Nephron progenitor cell (in vitro differentiated cells): ENCODE measurements at regions not wholly inside any gene's neighbourhood (a gene's known extent, or its start where the extent isn't known, plus 50 kb on each side); places are given as distances from the start of the nearest gene placed in this dataset.

Source experiments
- DNase-seq: peaks from one replicate; pipeline ENCODE4 v3.0.0; 2021
- H3K27ac Mint-ChIP-seq: 2 replicates; pipeline ENCODE4 v1.8.0; 2021; ENCODE audit warnings: mild to moderate bottlenecking, moderate library complexity, mixed read lengths
- H3K27me3 Mint-ChIP-seq: 2 replicates; pipeline ENCODE4 v1.8.0; 2021; ENCODE audit warnings: mild to moderate bottlenecking, low read depth, mixed read lengths; ENCODE audit not compliant: poor library complexity
- H3K36me3 Mint-ChIP-seq: 2 replicates; pipeline ENCODE4 v1.8.0; 2021; ENCODE audit warnings: low read depth, mixed read lengths
- H3K4me1 Mint-ChIP-seq: 2 replicates; pipeline ENCODE4 v1.8.0; 2021; ENCODE audit warnings: mixed read lengths
- H3K4me3 Mint-ChIP-seq: 2 replicates; pipeline ENCODE4 v1.8.0; 2021; ENCODE audit warnings: mild to moderate bottlenecking, moderate library complexity, mixed read lengths
- H3K9me3 Mint-ChIP-seq: 2 replicates; pipeline ENCODE4 v1.8.0; 2021; ENCODE audit warnings: mild to moderate bottlenecking, moderate library complexity, mixed read lengths
- CTCF ChIP-seq: fragments of 200-600 bp; sonication (generic); IDR thresholded peaks from 2 replicates; pipeline ENCODE4 v1.5.0; 2021; ENCODE audit warnings: antibody characterized with exemption

DNA sequence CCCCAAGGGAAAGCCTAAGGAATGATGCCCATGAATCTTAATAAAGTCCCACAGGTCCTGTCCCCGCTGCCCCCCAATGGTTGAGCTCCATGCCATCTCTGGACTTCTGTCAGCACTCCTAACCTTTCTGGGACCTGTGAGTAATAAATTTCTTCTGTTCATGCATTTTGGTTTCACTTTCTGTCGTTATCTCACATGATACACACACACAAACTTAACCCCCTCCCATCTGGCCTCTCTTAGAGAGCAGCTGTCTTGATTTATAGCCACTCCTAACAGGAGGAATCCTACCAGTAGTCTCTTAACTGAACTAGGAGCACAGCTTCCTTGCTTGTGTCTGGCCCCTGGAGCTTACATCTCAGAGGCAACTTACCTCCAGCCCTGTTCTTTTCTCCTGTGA lies 82.7 kb upstream of the SELENOK start:
- H3K4me3 Mint-ChIP-seq, result no peak overlapping the region

DNA sequence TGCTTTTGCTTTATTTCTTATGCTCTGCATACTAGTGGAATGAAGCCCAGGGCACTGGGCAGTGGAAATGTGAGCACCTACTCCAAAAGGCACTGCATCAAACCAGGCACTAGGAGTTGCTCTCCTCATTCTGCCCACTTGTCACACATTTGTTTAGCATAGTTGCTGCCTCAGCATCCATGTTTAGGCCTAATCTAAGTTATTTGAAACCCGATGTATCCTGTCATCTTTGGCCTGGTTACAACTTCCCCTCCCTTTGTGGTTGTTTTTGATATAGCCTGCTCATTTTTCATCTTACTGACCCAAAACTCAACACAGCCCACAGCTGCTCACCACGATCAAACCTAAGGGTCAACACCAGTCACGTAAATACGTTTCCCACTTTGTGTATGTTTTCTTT lies 82.2 kb upstream of the SELENOK start:
- no peak for TF ChIP-seq CTCF
- H3K4me3 Mint-ChIP-seq, result no peak overlapping the region
- peaks cover 2% of the 10 kb centered on the region for H3K27me3 Mint-ChIP-seq
- no peak overlapping the region for H3K27ac Mint-ChIP-seq
- H3K4me1 Mint-ChIP-seq, result peaks cover 35% of the 10 kb centered on the region
- DNase-seq, result no peak
- peaks cover 32% of the 10 kb centered on the region for H3K9me3 Mint-ChIP-seq
- H3K36me3 Mint-ChIP-seq, result no peaks in the 10 kb centered on the region

More for the DNA sequence above, 82.7 kb upstream of the SELENOK start:
- Mint-ChIP-seq H3K4me1 (peaks cover 36% of the 10 kb centered on the region), H3K9me3 (peaks cover 32% of the 10 kb centered on the region), H3K27ac (no peak overlapping the region), H3K27me3 (peaks cover 1% of the 10 kb centered on the region), H3K36me3 (no peaks in the 10 kb centered on the region)
- no peak for TF ChIP-seq CTCF
- DNase-seq, result peak; percentile 38

GRCh38 chr3:53970661-53971060 lies 79.0 kb upstream of the SELENOK start:
- TF ChIP-seq CTCF, result no peak
- Mint-ChIP-seq H3K4me1 (peaks cover 17% of the 10 kb centered on the region), H3K9me3 (peaks cover 38% of the 10 kb centered on the region), H3K36me3 (no peaks in the 10 kb centered on the region), H3K27me3 (peaks cover 2% of the 10 kb centered on the region), H3K4me3 (no peak overlapping the region), H3K27ac (no peak overlapping the region)
- peak; percentile 41 for DNase-seq

DNA sequence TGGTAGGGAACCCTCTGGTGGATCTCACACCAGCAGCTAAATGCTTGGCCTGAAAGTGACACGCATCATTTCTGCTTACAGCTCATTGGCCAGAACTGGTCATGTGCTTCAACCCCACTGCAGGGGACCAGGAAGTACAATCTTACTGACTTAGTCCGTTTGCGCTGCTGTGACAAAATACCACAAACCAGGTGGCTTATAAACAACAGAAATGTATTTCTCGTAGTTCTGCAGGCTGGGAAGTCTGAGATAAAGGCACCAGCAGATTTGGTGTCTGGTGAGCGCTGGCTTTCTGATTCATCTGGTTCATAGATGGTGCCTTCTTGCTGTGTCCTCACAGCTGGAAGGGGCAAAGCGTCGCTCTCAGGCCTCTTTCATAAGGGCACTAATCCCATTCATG lies 77.4 kb upstream of the SELENOK start:
- H3K27ac Mint-ChIP-seq, result no peak overlapping the region
- H3K27me3 Mint-ChIP-seq, result peaks cover 6% of the 10 kb centered on the region
- no peaks in the 10 kb centered on the region for H3K36me3 Mint-ChIP-seq
- peaks cover 38% of the 10 kb centered on the region for H3K9me3 Mint-ChIP-seq
- H3K4me1 Mint-ChIP-seq, result peaks cover 1% of the 10 kb centered on the region
- no peak for TF ChIP-seq CTCF
- no peak overlapping the region for H3K4me3 Mint-ChIP-seq
- no peak for DNase-seq

DNA sequence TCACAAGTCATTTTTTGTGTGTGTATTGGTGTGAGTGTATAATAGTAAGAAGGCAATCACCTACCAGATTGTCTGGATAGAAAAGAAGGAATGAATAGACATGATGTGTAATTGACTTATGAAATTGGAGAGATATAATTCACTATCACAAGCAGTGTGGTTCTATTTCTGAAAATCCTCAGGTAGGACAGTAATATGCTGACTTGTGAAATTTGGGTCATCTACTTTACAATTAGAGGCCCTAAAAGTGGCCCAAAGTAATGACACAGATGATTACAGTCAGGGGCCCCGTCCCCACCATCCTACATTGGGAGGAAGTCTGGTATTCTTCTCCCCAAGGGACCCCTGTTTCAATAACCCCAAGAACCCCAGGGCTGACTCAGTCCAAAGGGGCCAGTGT lies 73.6 kb upstream of the SELENOK start:
- peaks cover 6% of the 10 kb centered on the region for H3K27me3 Mint-ChIP-seq
- H3K9me3 Mint-ChIP-seq, result peaks cover 29% of the 10 kb centered on the region
- no peak for TF ChIP-seq CTCF
- no peaks in the 10 kb centered on the region for H3K4me1 Mint-ChIP-seq
- DNase-seq, result no peak
- no peak overlapping the region for H3K4me3 Mint-ChIP-seq
- H3K27ac Mint-ChIP-seq, result no peak overlapping the region
- H3K36me3 Mint-ChIP-seq, result no peaks in the 10 kb centered on the region

GRCh38 chr3:53957831-53958230 lies 66.2 kb upstream of the SELENOK start:
- Mint-ChIP-seq H3K4me3 (no peak overlapping the region), H3K4me1 (no peaks in the 10 kb centered on the region), H3K9me3 (peaks cover 20% of the 10 kb centered on the region), H3K36me3 (no peaks in the 10 kb centered on the region), H3K27me3 (no peaks in the 10 kb centered on the region), H3K27ac (no peak overlapping the region)
- no peak for TF ChIP-seq CTCF
- DNase-seq, result no peak
